HG03469 (cell line): ENCODE measurements at regions not wholly inside any gene's neighbourhood (a gene's known extent, or its start where the extent isn't known, plus 50 kb on each side); places are given as distances from the start of the nearest gene placed in this dataset.

Source experiments
- ATAC-seq: cut with Tn5 transposase; IDR thresholded peaks from one replicate; pipeline ENCODE4 v1.9.1; 2021; ENCODE audit warnings: mild to moderate bottlenecking, moderate library complexity, moderate number of reproducible peaks; ENCODE audit not compliant: unreplicated experiment

DNA sequence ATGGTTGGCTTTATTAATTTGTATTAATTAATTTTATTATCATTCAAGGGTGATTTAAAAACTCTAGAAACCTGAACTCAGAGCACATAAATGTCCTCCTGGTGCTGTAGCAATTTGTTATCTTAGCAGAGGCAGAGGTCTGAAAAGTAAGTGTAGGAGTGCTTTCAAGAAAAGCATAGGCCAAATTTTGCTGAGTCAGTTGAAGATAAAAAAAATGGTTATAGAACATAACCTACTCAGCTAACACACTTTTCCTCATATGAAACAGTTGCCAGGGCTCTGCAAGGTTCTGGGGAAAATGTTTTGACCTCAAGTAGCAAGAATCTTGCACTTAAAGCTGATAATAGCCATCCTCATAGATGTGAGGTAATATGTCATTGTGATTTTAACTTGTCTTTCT is 53.5 kb upstream of the CHODL start:
- ATAC-seq = no peak

- ATAC-seq = no peak
Observed at GRCh38 chr21:18178509-18178908, 66.1 kb upstream of the CHODL start.

- ATAC-seq = no peak
Observed at GRCh38 chr21:18174370-18174769, 70.3 kb upstream of the CHODL start.

DNA sequence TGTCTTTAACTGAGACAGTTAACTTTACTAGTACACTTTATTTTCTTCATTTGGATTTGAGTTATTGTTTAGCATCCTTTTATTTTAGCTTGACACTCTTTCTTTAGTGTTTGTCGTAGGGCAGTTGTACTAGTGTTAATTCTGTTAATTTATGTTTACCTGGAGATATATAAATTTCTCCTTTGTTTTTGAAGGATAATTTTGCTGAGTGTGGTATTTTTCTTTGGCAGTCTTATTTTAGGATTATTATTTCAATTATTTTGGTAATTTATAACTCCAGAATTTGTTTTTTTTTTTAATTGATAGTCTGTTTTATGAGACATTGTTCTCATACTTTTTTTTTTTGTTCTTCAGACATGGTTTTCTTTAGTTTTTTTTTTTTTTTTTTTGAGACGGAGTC is 73.8 kb upstream of the CHODL start:
- no peak for ATAC-seq

- no peak for ATAC-seq
Observed at GRCh38 chr21:18170221-18170620, 74.4 kb upstream of the CHODL start.

- ATAC-seq = no peak
Observed at GRCh38 chr21:18168108-18168507, 76.5 kb upstream of the CHODL start.

DNA sequence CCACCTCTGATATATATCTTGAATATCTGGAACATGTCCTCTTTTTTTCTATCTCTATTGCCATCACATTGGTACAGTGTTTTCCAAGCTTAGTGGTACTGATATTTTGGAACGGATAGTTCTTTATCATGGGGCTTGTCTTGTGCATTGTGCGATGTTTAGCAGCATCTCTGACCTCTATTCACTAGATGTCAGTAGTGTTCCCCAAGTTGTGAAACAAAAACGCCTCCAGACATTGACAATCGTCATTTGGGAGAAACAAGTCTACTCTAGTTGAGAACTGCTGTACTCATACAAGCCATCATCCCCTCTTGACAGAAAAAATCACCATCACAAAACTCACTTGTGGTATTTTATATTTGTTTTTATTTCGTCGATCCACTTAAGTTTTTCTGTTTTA is 79.7 kb upstream of the CHODL start:
- ATAC-seq = no peak

GRCh38 chr21:18164483-18164882 is 80.2 kb upstream of the CHODL start:
- no peak for ATAC-seq

- ATAC-seq = no peak
Observed at GRCh38 chr21:18163956-18164355, 80.7 kb upstream of the CHODL start.

DNA sequence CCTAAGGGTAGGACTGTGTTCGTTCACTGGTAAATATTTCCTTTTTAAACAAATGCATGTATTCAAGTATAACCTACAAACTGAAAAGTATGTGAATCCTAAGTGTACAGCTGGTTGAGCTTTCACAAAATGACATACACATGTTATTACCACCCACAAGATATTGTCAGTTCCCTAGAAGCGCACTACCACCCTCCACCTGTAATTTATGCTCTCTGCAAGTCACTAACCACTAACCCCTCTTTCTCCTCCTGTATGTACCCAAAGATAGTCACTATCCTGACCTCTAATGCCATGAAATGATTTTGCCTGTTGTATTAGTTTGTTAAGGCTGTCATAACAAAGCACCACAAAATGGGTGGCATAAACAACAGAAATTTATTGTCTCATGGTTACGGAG is 82.8 kb upstream of the CHODL start:
- ATAC-seq = no peak

GRCh38 chr21:18157406-18157805 is 87.2 kb upstream of the CHODL start:
- no peak for ATAC-seq

DNA sequence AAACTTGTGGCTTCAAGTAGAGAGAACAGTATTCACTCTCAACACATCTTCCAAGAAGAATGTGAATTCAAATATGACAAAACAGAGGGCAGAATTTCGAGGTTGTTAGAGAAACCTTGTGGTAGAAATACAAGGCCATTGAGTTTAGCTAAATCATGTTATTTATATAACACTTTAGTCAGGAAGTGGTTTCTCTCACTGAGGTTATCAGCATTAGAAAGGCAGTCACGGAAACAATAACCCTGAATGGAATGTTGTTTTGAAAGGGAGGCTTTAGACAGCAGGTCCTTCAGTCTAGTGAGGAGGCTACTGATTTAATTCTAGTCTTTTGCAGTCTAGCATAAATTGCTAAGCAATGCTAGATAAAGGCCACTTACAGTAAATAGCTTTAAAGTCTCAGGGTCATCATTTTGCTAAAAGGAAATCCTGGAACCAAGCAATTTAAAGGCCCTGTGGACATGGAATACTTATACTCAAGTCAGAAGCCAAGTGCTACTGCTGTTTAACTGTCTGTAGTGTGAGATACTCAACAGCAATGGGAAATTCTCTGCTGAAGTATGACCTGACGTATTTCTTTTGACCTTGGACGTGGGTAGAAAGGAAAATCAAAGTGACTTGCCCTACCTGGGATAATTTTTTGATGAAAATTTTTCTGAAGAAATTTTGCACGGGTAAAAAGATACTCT is 89.0 kb upstream of the CHODL start:
- ATAC-seq = no peak

DNA sequence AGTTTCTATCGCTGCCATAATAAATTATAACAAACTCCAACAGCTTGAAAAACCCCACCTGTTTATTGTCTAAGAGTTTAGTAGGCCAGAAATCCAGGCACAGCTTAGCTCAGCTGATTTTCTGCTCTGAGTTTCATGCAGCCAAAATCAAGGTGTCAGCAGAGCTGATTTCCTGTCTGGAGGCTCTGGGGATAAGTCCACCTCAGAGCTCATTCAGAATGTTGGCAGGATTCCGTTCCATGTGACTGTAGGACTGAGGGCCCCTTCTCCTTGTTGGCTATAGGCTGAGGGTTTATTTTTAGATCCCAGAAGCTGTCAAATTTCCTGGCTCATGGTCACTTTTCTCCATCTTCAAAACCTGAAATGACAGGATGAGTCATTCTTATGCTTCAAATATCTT is 91.6 kb upstream of the CHODL start:
- ATAC-seq = no peak

GRCh38 chr21:18152371-18152770 is 92.3 kb upstream of the CHODL start:
- ATAC-seq = no peak

- no peak for ATAC-seq
Observed at GRCh38 chr21:18151046-18151445, 93.6 kb upstream of the CHODL start.

- no peak for ATAC-seq
Observed at GRCh38 chr21:18148401-18148800, 96.2 kb upstream of the CHODL start.

DNA sequence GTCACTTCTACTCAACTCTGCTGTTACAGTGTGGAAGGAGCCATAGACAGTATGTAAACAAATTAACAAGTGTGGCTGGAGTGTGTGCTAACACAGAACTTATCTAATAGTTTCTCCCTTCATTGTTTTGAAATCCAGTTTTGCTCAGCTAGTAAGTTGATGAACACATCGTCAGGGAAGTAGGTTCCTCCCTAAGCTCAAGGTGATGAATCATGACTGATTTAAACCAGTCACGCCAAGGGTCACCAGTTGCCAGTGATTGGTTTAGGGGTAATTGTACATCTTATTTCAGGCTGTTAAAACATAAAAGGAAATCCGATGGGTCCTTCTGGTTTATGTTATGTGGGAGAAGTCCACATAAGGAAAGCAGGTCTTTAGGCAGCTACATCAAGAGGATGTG is 97.0 kb upstream of the CHODL start:
- ATAC-seq = no peak

DNA sequence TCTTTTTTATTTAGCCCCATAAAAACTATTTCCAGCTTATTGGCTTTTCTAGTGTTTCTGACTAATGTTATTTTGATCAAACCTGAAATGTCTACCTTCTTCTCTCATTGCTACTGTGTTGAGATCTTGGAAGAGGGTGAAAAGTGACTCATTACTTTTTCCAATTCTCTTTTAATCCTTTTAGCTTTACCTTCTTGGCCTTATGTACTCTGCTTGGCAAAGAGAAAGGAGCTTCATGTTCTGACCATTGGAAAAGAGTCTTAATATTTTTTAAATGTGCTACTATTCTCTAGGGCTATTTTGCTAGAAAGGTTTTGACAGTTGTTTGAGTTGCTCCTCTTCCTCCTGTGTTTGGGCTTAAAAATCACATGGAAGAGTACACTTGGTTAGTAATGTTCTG is 97.8 kb upstream of the CHODL start:
- ATAC-seq = no peak

DNA sequence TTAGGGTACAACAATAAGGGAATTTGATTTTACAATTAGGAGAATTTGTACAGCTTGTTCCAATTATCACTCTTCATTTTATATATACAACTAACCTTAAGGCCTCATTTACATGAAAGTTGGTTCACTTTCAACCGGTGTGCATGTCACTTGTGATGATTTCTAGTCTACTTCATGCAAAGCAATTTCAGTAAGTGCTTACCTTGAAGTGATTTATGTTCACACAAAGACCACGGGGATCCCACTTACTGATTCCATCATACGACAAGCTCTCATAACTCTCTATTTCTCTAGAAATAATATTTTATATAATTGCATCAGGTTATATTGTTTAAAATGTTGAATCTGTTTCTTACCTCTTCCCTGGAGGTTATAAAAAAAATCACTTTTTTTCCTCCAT is 100.3 kb upstream of the CHODL start:
- no peak for ATAC-seq

- no peak for ATAC-seq
Observed at GRCh38 chr21:18142655-18143054, 102.0 kb upstream of the CHODL start.

- ATAC-seq = no peak
Observed at GRCh38 chr21:18138507-18138906, 106.1 kb upstream of the CHODL start.

- no peak for ATAC-seq
Observed at GRCh38 chr21:18129526-18129925, 115.1 kb upstream of the CHODL start.

- ATAC-seq = no peak
Observed at GRCh38 chr21:18118566-18118965, 126.1 kb upstream of the CHODL start.
